B cell (primary cell): ENCODE measurements at regions not wholly inside any gene's neighbourhood (a gene's known extent, or its start where the extent isn't known, plus 50 kb on each side); places are given as distances from the start of the nearest gene placed in this dataset.

ENCODE experiments used
- ATAC-seq: fragments of 200-7000 bp; cut with Tn5 transposase; one replicate; pipeline ENCODE4 v1.10.0; 2021; ENCODE audit warnings: low read depth, mild to moderate bottlenecking, moderate number of reproducible peaks, moderate library complexity
- CTCF ChIA-PET: fragments of 350-600 bp; sonication (Branson Sonifier 250); formaldehyde crosslinking; loops from one replicate; lab custom pipeline; 2021; ENCODE audit warnings: antibody characterized with exemption, inconsistent platforms; lab: Charles Lee
- POLR2A ChIA-PET: fragments of 350-600 bp; sonication (Branson Sonifier 250); formaldehyde crosslinking; loops from one replicate; lab custom pipeline; 2021; ENCODE audit warnings: antibody characterized with exemption; lab: Charles Lee
- DNase-seq: peaks from one replicate; pipeline ENCODE4 v3.0.0; 2013
- H2AFZ ChIP-seq: 2 replicates; pipeline ENCODE4 v1.6.1; 2012; ENCODE audit warnings: mild to moderate bottlenecking, low read depth, low read length; ENCODE audit not compliant: insufficient read depth, poor library complexity, severe bottlenecking
- H3K27ac ChIP-seq, 2 donors: 1 replicate in 1 of 2; 2 replicates in 1 of 2; pipeline ENCODE4 v1.5.1; 2012 to 2013; ENCODE audit warnings: low read length in 2 of 2, mild to moderate bottlenecking in 2 of 2, moderate library complexity in 1 of 2
- H3K27me3 ChIP-seq, 4 experiments: fragments of 200-600 bp in 1 of 4; sonication (generic) in 1 of 4; replicated peaks in 1 of 4; 1 replicate in 2 of 4; 2 replicates in 2 of 4; pipeline versions ENCODE4 v1.6.1 to v1.7.0; 2013 to 2016; ENCODE audit warnings: low read length in 3 of 4, mild to moderate bottlenecking in 2 of 4, mixed read lengths in 1 of 4, moderate library complexity in 1 of 4; ENCODE audit not compliant: insufficient read depth in 4 of 4, control insufficient read depth in 3 of 4; ENCODE audit errors: control extremely low read depth in 1 of 4
- H3K36me3 ChIP-seq, 2 experiments: replicated peaks in 1 of 2; 1 replicate in 1 of 2; 2 replicates in 1 of 2; pipeline versions ENCODE4 v1.6.1 to v1.7.1; 2013; ENCODE audit warnings: low read length in 1 of 2; ENCODE audit not compliant: insufficient read depth in 2 of 2, control insufficient read depth in 1 of 2; ENCODE audit errors: control extremely low read depth in 1 of 2, extremely low read depth in 1 of 2
- H3K4me1 ChIP-seq, 2 donors: fragments of 200-600 bp in 1 of 2; sonication (generic) in 1 of 2; 1 replicate in 1 of 2; 2 replicates in 1 of 2; pipeline versions ENCODE4 v1.5.1 to v1.6.1; 2013 to 2017; ENCODE audit warnings: low read length in 2 of 2; ENCODE audit not compliant: control insufficient read depth in 2 of 2, insufficient read depth in 2 of 2
- H3K4me2 ChIP-seq: replicated peaks from 2 replicates; pipeline ENCODE3; 2012; ENCODE audit warnings: mild to moderate bottlenecking, low read depth, low read length; ENCODE audit not compliant: poor library complexity, severe bottlenecking
- H3K4me3 ChIP-seq, 5 experiments: fragments of 200-600 bp in 1 of 5; sonication (generic) in 1 of 5; 1 replicate in 3 of 5; 2 replicates in 2 of 5; pipeline versions ENCODE4 v1.5.1 to v1.7.0; 2011 to 2016; ENCODE audit warnings: low read length in 4 of 5, mild to moderate bottlenecking in 4 of 5, low read depth in 2 of 5, control low read depth in 1 of 5, moderate library complexity in 1 of 5; ENCODE audit not compliant: insufficient read depth in 1 of 5; ENCODE audit errors: control extremely low read depth in 1 of 5, extremely low read depth in 1 of 5
- H3K79me2 ChIP-seq: fragments of 200-600 bp; sonication (generic); one replicate; pipeline ENCODE4 v1.6.0; 2016; ENCODE audit warnings: low read length; ENCODE audit not compliant: control insufficient read depth, insufficient read depth
- H3K9ac ChIP-seq: fragments of 200-600 bp; sonication (generic); 2 replicates; pipeline ENCODE4 v1.6.1; 2017; ENCODE audit warnings: mild to moderate bottlenecking, low read length, moderate library complexity
- H3K9me3 ChIP-seq, 3 donors: one replicate each; pipeline versions ENCODE4 v1.6.1 to v1.7.1; 2013; ENCODE audit warnings: low read length in 2 of 3; ENCODE audit not compliant: control insufficient read depth in 2 of 3, insufficient read depth in 1 of 3; ENCODE audit errors: control extremely low read depth in 1 of 3
- H4K20me1 ChIP-seq: 2 replicates; pipeline ENCODE4 v1.6.0; 2012; ENCODE audit warnings: mild to moderate bottlenecking, low read length; ENCODE audit not compliant: insufficient read depth, control insufficient read depth, poor library complexity, severe bottlenecking
- H3K27ac Mint-ChIP-seq: one replicate; pipeline ENCODE4 v1.8.0; 2021; ENCODE audit warnings: mixed read lengths
- H3K27me3 Mint-ChIP-seq: one replicate; pipeline ENCODE4 v1.8.0; 2021; ENCODE audit warnings: mixed read lengths
- H3K4me1 Mint-ChIP-seq: one replicate; pipeline ENCODE4 v1.8.0; 2021; ENCODE audit warnings: mixed read lengths
- H3K4me3 Mint-ChIP-seq: one replicate; pipeline ENCODE4 v1.8.0; 2021; ENCODE audit warnings: mixed read lengths
- H3K9me3 Mint-ChIP-seq: one replicate; pipeline ENCODE4 v1.8.0; 2022; ENCODE audit warnings: mixed read lengths; ENCODE audit not compliant: insufficient read depth
- EZH2 ChIP-seq: IDR thresholded peaks from 2 replicates; pipeline ENCODE4 v1.6.1; 2012; ENCODE audit warnings: borderline replicate concordance, low read depth, mild to moderate bottlenecking, moderate library complexity, low read length; ENCODE audit not compliant: insufficient read depth, poor library complexity, severe bottlenecking
- WGBS: methylation state at CpG from one replicate; pipeline ENCODE4 v1.1.5; 2013; ENCODE audit warnings: missing lambda C conversion rate; ENCODE audit not compliant: insufficient coverage; 5-methylcytosine and 5-hydroxymethylcytosine counted together
- intact Hi-C: fragments of 100-400 bp; cut with micrococcal nuclease; formaldehyde crosslinking; loops from one replicate; pipeline ENCODE4 v1.10.0; 2022
- TF ChIP-seq, protein P1 (sequence below): fragments of 200-600 bp; IDR thresholded peaks from one replicate; pipeline ENCODE4 v1.8.0; 2022; ENCODE audit warnings: antibody characterized with exemption, mild to moderate bottlenecking

DNA sequence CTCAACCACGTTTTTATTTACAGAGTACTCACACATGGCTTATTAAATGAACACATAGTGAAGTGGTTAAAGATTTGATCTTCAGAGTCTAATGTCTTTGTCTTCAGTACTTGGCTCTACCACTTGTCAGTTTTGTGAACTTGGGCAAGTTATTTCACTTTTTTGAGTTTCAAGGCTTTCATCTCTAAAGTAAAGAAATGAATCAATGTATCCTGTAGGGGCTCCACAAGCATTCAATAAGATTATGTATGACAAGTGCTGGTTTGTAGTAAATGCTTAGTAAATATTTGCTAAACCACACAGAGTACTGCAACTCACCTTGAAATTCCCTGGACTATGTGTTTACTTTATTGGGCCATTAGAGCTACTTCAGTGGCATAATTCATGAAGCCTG, 446.0 kb upstream of the GOT2 start:
- no peaks in the 10 kb centered on the region for H3K4me1 ChIP-seq
- DNase-seq: no peak
- Mint-ChIP-seq H3K4me1 (no peaks in the 10 kb centered on the region), H3K27ac (no peak overlapping the region), H3K27me3 (no peaks in the 10 kb centered on the region), H3K9me3 (peaks cover 3% of the 10 kb centered on the region), H3K4me3 (no peak overlapping the region)
- ChIA-PET POLR2A (no interaction called here), CTCF (no interaction called here)
- no peak overlapping the region for H2AFZ ChIP-seq
- no peak overlapping the region for H3K4me3 ChIP-seq
- H3K79me2 ChIP-seq: no peaks in the 10 kb centered on the region
- H3K27me3 ChIP-seq: no peaks in the 10 kb centered on the region
- intact Hi-C loops: no loop called here
- no peaks in the 10 kb centered on the region for H3K36me3 ChIP-seq
- H4K20me1 ChIP-seq: no peaks in the 10 kb centered on the region
- H3K9me3 ChIP-seq: peaks cover 0 to 15% (median 0%) of the 10 kb centered on the region in 3 donors
- no peak for ATAC-seq
- no peak overlapping the region for H3K4me2 ChIP-seq
- no CpG with 5 or more reads among the region's 1 CpG for WGBS
- no peak for TF ChIP-seq EZH2
- TF ChIP-seq, protein P1, sequence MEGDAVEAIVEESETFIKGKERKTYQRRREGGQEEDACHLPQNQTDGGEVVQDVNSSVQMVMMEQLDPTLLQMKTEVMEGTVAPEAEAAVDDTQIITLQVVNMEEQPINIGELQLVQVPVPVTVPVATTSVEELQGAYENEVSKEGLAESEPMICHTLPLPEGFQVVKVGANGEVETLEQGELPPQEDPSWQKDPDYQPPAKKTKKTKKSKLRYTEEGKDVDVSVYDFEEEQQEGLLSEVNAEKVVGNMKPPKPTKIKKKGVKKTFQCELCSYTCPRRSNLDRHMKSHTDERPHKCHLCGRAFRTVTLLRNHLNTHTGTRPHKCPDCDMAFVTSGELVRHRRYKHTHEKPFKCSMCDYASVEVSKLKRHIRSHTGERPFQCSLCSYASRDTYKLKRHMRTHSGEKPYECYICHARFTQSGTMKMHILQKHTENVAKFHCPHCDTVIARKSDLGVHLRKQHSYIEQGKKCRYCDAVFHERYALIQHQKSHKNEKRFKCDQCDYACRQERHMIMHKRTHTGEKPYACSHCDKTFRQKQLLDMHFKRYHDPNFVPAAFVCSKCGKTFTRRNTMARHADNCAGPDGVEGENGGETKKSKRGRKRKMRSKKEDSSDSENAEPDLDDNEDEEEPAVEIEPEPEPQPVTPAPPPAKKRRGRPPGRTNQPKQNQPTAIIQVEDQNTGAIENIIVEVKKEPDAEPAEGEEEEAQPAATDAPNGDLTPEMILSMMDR: no peak
- H3K9ac ChIP-seq: no peak overlapping the region
- no peak overlapping the region for H3K27ac ChIP-seq

DNA sequence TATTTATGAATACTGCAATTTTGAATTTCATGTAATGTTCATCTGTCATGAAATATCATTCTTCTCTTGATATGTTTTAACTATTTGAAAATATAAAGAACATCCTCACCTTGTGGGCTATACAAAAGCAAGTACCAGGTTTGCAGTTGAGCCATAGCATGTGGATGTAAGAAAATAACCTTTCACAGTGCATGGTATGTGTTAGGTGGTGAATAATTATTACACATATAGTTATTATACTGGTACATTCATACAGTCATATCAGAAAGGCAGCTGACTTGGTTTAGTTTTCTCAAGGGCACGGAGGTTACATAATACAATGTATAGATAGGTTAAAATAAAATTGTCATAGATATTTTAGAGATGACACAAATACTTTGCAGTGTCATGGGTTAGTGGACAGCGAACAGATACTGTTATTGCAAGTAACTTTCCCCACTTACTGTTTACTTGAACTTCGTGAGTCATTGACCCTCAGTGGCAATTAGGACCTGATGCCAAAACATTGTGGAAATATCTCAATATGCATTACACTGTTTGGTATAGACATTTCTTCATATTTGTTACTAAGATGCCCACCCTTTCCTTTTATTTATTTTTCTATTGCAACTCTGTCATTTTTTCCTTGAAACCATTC, 445.4 kb upstream of the GOT2 start:
- no peak overlapping the region for H3K4me3 ChIP-seq
- H3K27ac ChIP-seq: no peak overlapping the region
- no peaks in the 10 kb centered on the region for H3K27me3 ChIP-seq
- no peak overlapping the region for H3K9ac ChIP-seq
- no peaks in the 10 kb centered on the region for H3K4me1 ChIP-seq
- no peak overlapping the region for H3K4me3 Mint-ChIP-seq
- no peaks in the 10 kb centered on the region for H3K79me2 ChIP-seq
- ATAC-seq: no peak
- H3K9me3 ChIP-seq: peaks cover 0 to 10% (median 0%) of the 10 kb centered on the region in 3 donors
- H2AFZ ChIP-seq: no peak overlapping the region
- no peaks in the 10 kb centered on the region for H3K36me3 ChIP-seq
- DNase-seq: no peak
- no peaks in the 10 kb centered on the region for H3K27me3 Mint-ChIP-seq
- ChIA-PET POLR2A (no interaction called here), CTCF (no interaction called here)
- no CpG with 5 or more reads among the region's 3 CpGs for WGBS
- no peaks in the 10 kb centered on the region for H3K4me1 Mint-ChIP-seq
- no peak overlapping the region for H3K27ac Mint-ChIP-seq
- peaks cover 3% of the 10 kb centered on the region for H3K9me3 Mint-ChIP-seq
- intact Hi-C loops: no loop called here
- TF ChIP-seq, protein P1: no peak
- no peak for TF ChIP-seq EZH2
- no peaks in the 10 kb centered on the region for H4K20me1 ChIP-seq
- no peak overlapping the region for H3K4me2 ChIP-seq
